Endodermal cell (in vitro differentiated cells): ENCODE measurements at regions not wholly inside any gene's neighbourhood (a gene's known extent, or its start where the extent isn't known, plus 50 kb on each side); places are given as distances from the start of the nearest gene placed in this dataset.

ENCODE experiments used
- DNase-seq: peaks from one replicate; pipeline ENCODE4 v3.0.0-alpha.2; 2017
- H3K27ac ChIP-seq: 2 replicates; pipeline ENCODE4 v1.5.1; 2013; ENCODE audit warnings: mild to moderate bottlenecking, low read depth, low read length, moderate library complexity
- H3K27me3 ChIP-seq: 2 replicates; pipeline ENCODE4 v1.6.1; 2013; ENCODE audit warnings: mild to moderate bottlenecking, low read length, moderate library complexity; ENCODE audit not compliant: insufficient read depth, control insufficient read depth, poor library complexity, severe bottlenecking
- H3K36me3 ChIP-seq: 2 replicates; pipeline ENCODE4 v1.7.0; 2013; ENCODE audit warnings: mild to moderate bottlenecking, low read length, moderate library complexity; ENCODE audit not compliant: control insufficient read depth, insufficient read depth
- H3K4me1 ChIP-seq: one replicate; pipeline ENCODE4 v1.7.0; 2013; ENCODE audit warnings: low read length; ENCODE audit not compliant: control insufficient read depth, insufficient read depth
- H3K4me3 ChIP-seq: 2 replicates; pipeline ENCODE4 v1.5.1; 2013; ENCODE audit warnings: mild to moderate bottlenecking, low read length, moderate library complexity
- H3K9ac ChIP-seq: 2 replicates; pipeline ENCODE4 v1.6.1; 2013; ENCODE audit warnings: mild to moderate bottlenecking, low read length, moderate library complexity; ENCODE audit not compliant: poor library complexity, severe bottlenecking; ENCODE audit errors: extremely low read depth
- H3K9me3 ChIP-seq: 2 replicates; pipeline ENCODE4 v1.6.1; 2013; ENCODE audit warnings: mild to moderate bottlenecking, low read length, moderate library complexity; ENCODE audit not compliant: control insufficient read depth
- H3K27ac Mint-ChIP-seq: 2 replicates; pipeline ENCODE4 v1.8.0; 2020; ENCODE audit warnings: mixed read lengths
- H3K27me3 Mint-ChIP-seq: 2 replicates; pipeline ENCODE4 v1.8.0; 2021; ENCODE audit warnings: mild to moderate bottlenecking, mixed read lengths; ENCODE audit not compliant: insufficient read depth
- H3K36me3 Mint-ChIP-seq: 2 replicates; pipeline ENCODE4 v1.8.0; 2020; ENCODE audit warnings: low read depth, mixed read lengths
- H3K4me1 Mint-ChIP-seq: 2 replicates; pipeline ENCODE4 v1.8.0; 2020; ENCODE audit warnings: mixed read lengths
- H3K4me3 Mint-ChIP-seq: 2 replicates; pipeline ENCODE4 v1.8.0; 2020; ENCODE audit warnings: mild to moderate bottlenecking, moderate library complexity, mixed read lengths
- H3K9me3 Mint-ChIP-seq: 2 replicates; pipeline ENCODE4 v1.8.0; 2020; ENCODE audit warnings: mild to moderate bottlenecking, mixed read lengths
- CTCF ChIP-seq: fragments of 200-600 bp; sonication (generic); conservative IDR thresholded peaks from 2 replicates; pipeline ENCODE4 v1.5.0; 2021; ENCODE audit warnings: antibody characterized with exemption, mild to moderate bottlenecking
- WGBS, 2 experiments: methylation state at CpG; one replicate each; pipeline versions ENCODE4 v1.1.5 to v1.1.7; 2013; ENCODE audit warnings: missing lambda C conversion rate in 2 of 2, mixed read lengths in 1 of 2; ENCODE audit not compliant: insufficient coverage in 1 of 2, insufficient read length in 1 of 2; 5-methylcytosine and 5-hydroxymethylcytosine counted together

GRCh38 chr4:126227428-126227827 is 912.7 kb downstream of the FAT4 start:
- Histone ChIP-seq H3K36me3 (no peaks in the 10 kb centered on the region), H3K4me3 (no peak overlapping the region), H3K27ac (no peak overlapping the region), H3K9me3 (no peaks in the 10 kb centered on the region), H3K4me1 (no peaks in the 10 kb centered on the region), H3K9ac (no peak overlapping the region), H3K27me3 (no peaks in the 10 kb centered on the region)
- Mint-ChIP-seq H3K36me3 (no peaks in the 10 kb centered on the region), H3K27me3 (no peaks in the 10 kb centered on the region), H3K4me1 (no peaks in the 10 kb centered on the region), H3K9me3 (no peaks in the 10 kb centered on the region), H3K4me3 (no peak overlapping the region), H3K27ac (no peak overlapping the region)
- DNase-seq = no peak
- TF ChIP-seq CTCF = no peak
- 92 to 96% methylated on average over 3 to 4 of the region's 4 CpGs for WGBS, 2 experiments

- no peak overlapping the region for H3K4me3 Mint-ChIP-seq
- Histone ChIP-seq H3K4me1 (no peaks in the 10 kb centered on the region), H3K9me3 (no peaks in the 10 kb centered on the region), H3K4me3 (no peak overlapping the region), H3K9ac (no peak overlapping the region), H3K27ac (no peak overlapping the region), H3K36me3 (no peaks in the 10 kb centered on the region), H3K27me3 (no peaks in the 10 kb centered on the region)
- no peak for TF ChIP-seq CTCF
- no peaks in the 10 kb centered on the region for H3K36me3 Mint-ChIP-seq
- H3K4me1 Mint-ChIP-seq = no peaks in the 10 kb centered on the region
- no peak overlapping the region for H3K27ac Mint-ChIP-seq
- WGBS, 2 experiments = 100% methylated on average over 1 of the region's 1 CpG
- H3K27me3 Mint-ChIP-seq = no peaks in the 10 kb centered on the region
- no peaks in the 10 kb centered on the region for H3K9me3 Mint-ChIP-seq
- DNase-seq = no peak
These were observed 915.5 kb downstream of the FAT4 start for GRCh38 chr4:126230269-126230668.

DNA sequence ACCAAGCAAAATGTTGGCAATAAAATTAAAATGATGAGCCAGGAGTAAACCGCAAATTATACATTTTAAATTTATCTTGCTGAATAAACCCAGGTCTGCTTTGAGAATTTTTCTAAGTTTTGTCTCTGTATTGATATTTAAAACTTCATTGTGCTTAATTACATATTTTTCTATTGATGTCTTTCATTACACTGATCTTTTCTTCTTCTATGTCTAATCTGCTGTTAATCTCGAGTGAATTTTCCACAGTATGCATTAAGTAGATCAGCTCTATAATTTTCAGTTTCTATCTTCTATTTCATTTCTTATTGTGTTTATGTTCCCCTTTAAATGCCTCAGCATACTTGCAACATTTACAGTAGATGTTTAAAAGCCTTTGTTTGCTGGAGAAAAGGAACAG is 918.7 kb downstream of the FAT4 start:
- Histone ChIP-seq H3K36me3 (no peaks in the 10 kb centered on the region), H3K4me1 (no peaks in the 10 kb centered on the region), H3K27me3 (no peaks in the 10 kb centered on the region), H3K4me3 (no peak overlapping the region), H3K9ac (no peak overlapping the region), H3K9me3 (no peaks in the 10 kb centered on the region), H3K27ac (no peak overlapping the region)
- 89% methylated on average over 2 of the region's 2 CpGs; no CpG with 5 or more reads in 1 of the 2 experiments for whole genome bisulfite sequencing, 2 experiments
- no peak for TF ChIP-seq CTCF
- Mint-ChIP-seq H3K36me3 (no peaks in the 10 kb centered on the region), H3K27ac (no peak overlapping the region), H3K9me3 (no peaks in the 10 kb centered on the region), H3K4me1 (peaks cover 8% of the 10 kb centered on the region), H3K4me3 (no peak overlapping the region), H3K27me3 (no peaks in the 10 kb centered on the region)
- DNase-seq = no peak
